Transverse colon (tissue), 3 donors: ENCODE measurements at regions not wholly inside any gene's neighbourhood (a gene's known extent, or its start where the extent isn't known, plus 50 kb on each side); places are given as distances from the start of the nearest gene placed in this dataset.

Experiments
- POLR2A ChIP-seq: fragments of 450-650 bp; IDR thresholded peaks from one replicate; pipeline ENCODE4 v1.6.1; 2016; ENCODE audit warnings: antibody characterized with exemption, mild to moderate bottlenecking, moderate library complexity
- TF ChIP-seq, protein P1 (sequence below), 5 experiments: fragments of 200-600 bp in 3 of 5; fragments of 450-650 bp in 2 of 5; sonication (generic) in 3 of 5; IDR thresholded peaks; 1 replicate in 2 of 5; 2 replicates in 3 of 5; pipeline ENCODE4 v1.5.1; 2016 to 2017; ENCODE audit warnings: antibody characterized with exemption in 5 of 5, inconsistent platforms in 3 of 5, mild to moderate bottlenecking in 2 of 5, moderate library complexity in 1 of 5

DNA sequence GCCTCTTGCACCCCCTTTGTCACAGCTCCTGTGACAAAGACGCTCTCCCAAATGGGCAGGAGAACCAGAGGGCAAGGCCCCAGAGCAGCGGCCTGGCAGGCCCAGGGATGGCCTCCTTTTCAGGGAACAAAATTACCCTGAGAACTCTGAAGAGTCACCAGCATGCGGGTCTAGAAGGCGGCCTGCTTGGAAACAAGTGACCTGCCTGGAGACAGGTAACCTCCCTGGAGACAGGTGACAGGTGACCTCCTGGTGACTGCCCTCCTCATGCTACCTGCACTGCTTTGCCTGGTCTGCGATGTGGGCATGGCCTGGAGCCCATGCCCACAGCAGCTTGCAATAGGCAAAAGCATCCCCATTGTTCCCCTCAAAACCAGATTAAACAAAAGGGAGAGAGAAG is 86.5 kb upstream of the ZC3H12A start:
- TF ChIP-seq, protein P1, sequence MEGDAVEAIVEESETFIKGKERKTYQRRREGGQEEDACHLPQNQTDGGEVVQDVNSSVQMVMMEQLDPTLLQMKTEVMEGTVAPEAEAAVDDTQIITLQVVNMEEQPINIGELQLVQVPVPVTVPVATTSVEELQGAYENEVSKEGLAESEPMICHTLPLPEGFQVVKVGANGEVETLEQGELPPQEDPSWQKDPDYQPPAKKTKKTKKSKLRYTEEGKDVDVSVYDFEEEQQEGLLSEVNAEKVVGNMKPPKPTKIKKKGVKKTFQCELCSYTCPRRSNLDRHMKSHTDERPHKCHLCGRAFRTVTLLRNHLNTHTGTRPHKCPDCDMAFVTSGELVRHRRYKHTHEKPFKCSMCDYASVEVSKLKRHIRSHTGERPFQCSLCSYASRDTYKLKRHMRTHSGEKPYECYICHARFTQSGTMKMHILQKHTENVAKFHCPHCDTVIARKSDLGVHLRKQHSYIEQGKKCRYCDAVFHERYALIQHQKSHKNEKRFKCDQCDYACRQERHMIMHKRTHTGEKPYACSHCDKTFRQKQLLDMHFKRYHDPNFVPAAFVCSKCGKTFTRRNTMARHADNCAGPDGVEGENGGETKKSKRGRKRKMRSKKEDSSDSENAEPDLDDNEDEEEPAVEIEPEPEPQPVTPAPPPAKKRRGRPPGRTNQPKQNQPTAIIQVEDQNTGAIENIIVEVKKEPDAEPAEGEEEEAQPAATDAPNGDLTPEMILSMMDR (IDR thresholded peaks at IDR 0.05) = no peak
- TF ChIP-seq POLR2A = no peak
